B cell (primary cell): ENCODE measurements at regions not wholly inside any gene's neighbourhood (a gene's known extent, or its start where the extent isn't known, plus 50 kb on each side); places are given as distances from the start of the nearest gene placed in this dataset.

Experiments used
- ATAC-seq: fragments of 200-7000 bp; cut with Tn5 transposase; one replicate; pipeline ENCODE4 v1.10.0; 2021; ENCODE audit warnings: low read depth, mild to moderate bottlenecking, moderate number of reproducible peaks, moderate library complexity
- CTCF ChIA-PET: fragments of 350-600 bp; sonication (Branson Sonifier 250); formaldehyde crosslinking; loops from one replicate; lab custom pipeline; 2021; ENCODE audit warnings: antibody characterized with exemption, inconsistent platforms; lab: Charles Lee
- POLR2A ChIA-PET: fragments of 350-600 bp; sonication (Branson Sonifier 250); formaldehyde crosslinking; loops from one replicate; lab custom pipeline; 2021; ENCODE audit warnings: antibody characterized with exemption; lab: Charles Lee
- DNase-seq: peaks from one replicate; pipeline ENCODE4 v3.0.0; 2013
- H2AFZ ChIP-seq: 2 replicates; pipeline ENCODE4 v1.6.1; 2012; ENCODE audit warnings: mild to moderate bottlenecking, low read depth, low read length; ENCODE audit not compliant: insufficient read depth, poor library complexity, severe bottlenecking
- H3K27ac ChIP-seq, 2 donors: 1 replicate in 1 of 2; 2 replicates in 1 of 2; pipeline ENCODE4 v1.5.1; 2012 to 2013; ENCODE audit warnings: low read length in 2 of 2, mild to moderate bottlenecking in 2 of 2, moderate library complexity in 1 of 2
- H3K27me3 ChIP-seq, 4 experiments: fragments of 200-600 bp in 1 of 4; sonication (generic) in 1 of 4; replicated peaks in 1 of 4; 1 replicate in 2 of 4; 2 replicates in 2 of 4; pipeline versions ENCODE4 v1.6.1 to v1.7.0; 2013 to 2016; ENCODE audit warnings: low read length in 3 of 4, mild to moderate bottlenecking in 2 of 4, mixed read lengths in 1 of 4, moderate library complexity in 1 of 4; ENCODE audit not compliant: insufficient read depth in 4 of 4, control insufficient read depth in 3 of 4; ENCODE audit errors: control extremely low read depth in 1 of 4
- H3K36me3 ChIP-seq, 2 experiments: replicated peaks in 1 of 2; 1 replicate in 1 of 2; 2 replicates in 1 of 2; pipeline versions ENCODE4 v1.6.1 to v1.7.1; 2013; ENCODE audit warnings: low read length in 1 of 2; ENCODE audit not compliant: insufficient read depth in 2 of 2, control insufficient read depth in 1 of 2; ENCODE audit errors: control extremely low read depth in 1 of 2, extremely low read depth in 1 of 2
- H3K4me1 ChIP-seq, 2 donors: fragments of 200-600 bp in 1 of 2; sonication (generic) in 1 of 2; 1 replicate in 1 of 2; 2 replicates in 1 of 2; pipeline versions ENCODE4 v1.5.1 to v1.6.1; 2013 to 2017; ENCODE audit warnings: low read length in 2 of 2; ENCODE audit not compliant: control insufficient read depth in 2 of 2, insufficient read depth in 2 of 2
- H3K4me2 ChIP-seq: replicated peaks from 2 replicates; pipeline ENCODE3; 2012; ENCODE audit warnings: mild to moderate bottlenecking, low read depth, low read length; ENCODE audit not compliant: poor library complexity, severe bottlenecking
- H3K4me3 ChIP-seq, 5 experiments: fragments of 200-600 bp in 1 of 5; sonication (generic) in 1 of 5; 1 replicate in 3 of 5; 2 replicates in 2 of 5; pipeline versions ENCODE4 v1.5.1 to v1.7.0; 2011 to 2016; ENCODE audit warnings: low read length in 4 of 5, mild to moderate bottlenecking in 4 of 5, low read depth in 2 of 5, control low read depth in 1 of 5, moderate library complexity in 1 of 5; ENCODE audit not compliant: insufficient read depth in 1 of 5; ENCODE audit errors: control extremely low read depth in 1 of 5, extremely low read depth in 1 of 5
- H3K79me2 ChIP-seq: fragments of 200-600 bp; sonication (generic); one replicate; pipeline ENCODE4 v1.6.0; 2016; ENCODE audit warnings: low read length; ENCODE audit not compliant: control insufficient read depth, insufficient read depth
- H3K9ac ChIP-seq: fragments of 200-600 bp; sonication (generic); 2 replicates; pipeline ENCODE4 v1.6.1; 2017; ENCODE audit warnings: mild to moderate bottlenecking, low read length, moderate library complexity
- H3K9me3 ChIP-seq, 3 donors: one replicate each; pipeline versions ENCODE4 v1.6.1 to v1.7.1; 2013; ENCODE audit warnings: low read length in 2 of 3; ENCODE audit not compliant: control insufficient read depth in 2 of 3, insufficient read depth in 1 of 3; ENCODE audit errors: control extremely low read depth in 1 of 3
- H4K20me1 ChIP-seq: 2 replicates; pipeline ENCODE4 v1.6.0; 2012; ENCODE audit warnings: mild to moderate bottlenecking, low read length; ENCODE audit not compliant: insufficient read depth, control insufficient read depth, poor library complexity, severe bottlenecking
- H3K27ac Mint-ChIP-seq: one replicate; pipeline ENCODE4 v1.8.0; 2021; ENCODE audit warnings: mixed read lengths
- H3K27me3 Mint-ChIP-seq: one replicate; pipeline ENCODE4 v1.8.0; 2021; ENCODE audit warnings: mixed read lengths
- H3K4me1 Mint-ChIP-seq: one replicate; pipeline ENCODE4 v1.8.0; 2021; ENCODE audit warnings: mixed read lengths
- H3K4me3 Mint-ChIP-seq: one replicate; pipeline ENCODE4 v1.8.0; 2021; ENCODE audit warnings: mixed read lengths
- H3K9me3 Mint-ChIP-seq: one replicate; pipeline ENCODE4 v1.8.0; 2022; ENCODE audit warnings: mixed read lengths; ENCODE audit not compliant: insufficient read depth
- EZH2 ChIP-seq: IDR thresholded peaks from 2 replicates; pipeline ENCODE4 v1.6.1; 2012; ENCODE audit warnings: borderline replicate concordance, low read depth, mild to moderate bottlenecking, moderate library complexity, low read length; ENCODE audit not compliant: insufficient read depth, poor library complexity, severe bottlenecking
- WGBS: methylation state at CpG from one replicate; pipeline ENCODE4 v1.1.5; 2013; ENCODE audit warnings: missing lambda C conversion rate; ENCODE audit not compliant: insufficient coverage; 5-methylcytosine and 5-hydroxymethylcytosine counted together
- intact Hi-C: fragments of 100-400 bp; cut with micrococcal nuclease; formaldehyde crosslinking; loops from one replicate; pipeline ENCODE4 v1.10.0; 2022
- TF ChIP-seq, protein P1 (sequence below): fragments of 200-600 bp; IDR thresholded peaks from one replicate; pipeline ENCODE4 v1.8.0; 2022; ENCODE audit warnings: antibody characterized with exemption, mild to moderate bottlenecking

DNA sequence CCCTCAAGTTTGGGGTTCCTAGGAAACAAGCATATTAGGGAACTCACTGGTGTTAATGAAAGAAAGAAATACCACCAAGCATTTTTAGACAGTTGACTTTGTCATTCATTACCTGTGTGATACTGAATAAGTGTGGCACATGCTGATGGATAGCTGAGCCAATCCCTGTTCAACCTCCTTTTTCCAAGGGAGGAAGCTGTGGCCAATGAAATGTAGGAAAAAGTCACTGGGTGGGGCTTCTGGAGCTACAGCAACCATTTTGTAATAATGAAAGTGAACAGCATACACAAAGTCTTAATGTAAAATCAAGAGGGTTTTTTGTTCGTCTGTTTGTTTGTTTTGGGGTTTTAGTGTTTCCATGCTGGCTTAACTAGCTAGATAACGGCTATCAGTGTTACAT is 254.3 kb upstream of the SALL1 start:
- Mint-ChIP-seq H3K4me3 (no peak overlapping the region), H3K4me1 (no peaks in the 10 kb centered on the region), H3K27me3 (no peaks in the 10 kb centered on the region), H3K27ac (no peak overlapping the region), H3K9me3 (peaks cover 7% of the 10 kb centered on the region)
- intact Hi-C loops: no loop called here
- Histone ChIP-seq H3K4me2 (no peak overlapping the region), H3K79me2 (no peaks in the 10 kb centered on the region), H3K9me3 (peaks cover 0 to 2% (median 0%) of the 10 kb centered on the region in 3 donors), H2AFZ (no peak overlapping the region), H3K9ac (no peak overlapping the region), H3K4me3 (no peak overlapping the region), H3K4me1 (no peaks in the 10 kb centered on the region), H4K20me1 (no peaks in the 10 kb centered on the region), H3K27ac (no peak overlapping the region), H3K36me3 (no peaks in the 10 kb centered on the region), H3K27me3 (no peaks in the 10 kb centered on the region)
- ChIA-PET POLR2A (no interaction called here), CTCF (interaction anchor here (0.6 kb wide), 1 partner anchor 15 kb away, joined by 3 read pairs; no protein-coding TSS in a partner anchor)
- no CpG with 5 or more reads among the region's 2 CpGs for WGBS
- TF ChIP-seq, protein P1, sequence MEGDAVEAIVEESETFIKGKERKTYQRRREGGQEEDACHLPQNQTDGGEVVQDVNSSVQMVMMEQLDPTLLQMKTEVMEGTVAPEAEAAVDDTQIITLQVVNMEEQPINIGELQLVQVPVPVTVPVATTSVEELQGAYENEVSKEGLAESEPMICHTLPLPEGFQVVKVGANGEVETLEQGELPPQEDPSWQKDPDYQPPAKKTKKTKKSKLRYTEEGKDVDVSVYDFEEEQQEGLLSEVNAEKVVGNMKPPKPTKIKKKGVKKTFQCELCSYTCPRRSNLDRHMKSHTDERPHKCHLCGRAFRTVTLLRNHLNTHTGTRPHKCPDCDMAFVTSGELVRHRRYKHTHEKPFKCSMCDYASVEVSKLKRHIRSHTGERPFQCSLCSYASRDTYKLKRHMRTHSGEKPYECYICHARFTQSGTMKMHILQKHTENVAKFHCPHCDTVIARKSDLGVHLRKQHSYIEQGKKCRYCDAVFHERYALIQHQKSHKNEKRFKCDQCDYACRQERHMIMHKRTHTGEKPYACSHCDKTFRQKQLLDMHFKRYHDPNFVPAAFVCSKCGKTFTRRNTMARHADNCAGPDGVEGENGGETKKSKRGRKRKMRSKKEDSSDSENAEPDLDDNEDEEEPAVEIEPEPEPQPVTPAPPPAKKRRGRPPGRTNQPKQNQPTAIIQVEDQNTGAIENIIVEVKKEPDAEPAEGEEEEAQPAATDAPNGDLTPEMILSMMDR: no peak
- TF ChIP-seq EZH2: no peak
- no peak for DNase-seq
- no peak for ATAC-seq

DNA sequence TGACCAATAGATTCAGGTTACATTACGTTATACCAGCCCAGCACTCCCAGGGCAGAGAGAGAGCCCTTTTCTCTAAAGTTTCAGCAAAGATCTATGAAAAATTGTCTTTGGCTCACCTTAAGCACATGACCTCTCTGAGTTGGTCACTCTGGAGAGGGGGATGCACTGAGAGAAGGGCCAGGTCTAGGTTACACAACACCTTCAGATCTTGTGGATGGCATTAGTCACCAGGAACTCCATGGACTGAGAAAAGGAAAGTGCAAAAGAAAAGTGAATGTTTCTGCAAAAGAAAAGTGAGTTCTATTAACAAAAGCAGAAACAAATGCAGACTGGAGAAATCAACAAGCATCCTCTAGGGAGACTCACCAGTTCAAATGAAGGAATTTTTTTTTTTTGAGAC is 253.3 kb upstream of the SALL1 start:
- WGBS: no CpG with 5 or more reads among the region's 1 CpG
- Mint-ChIP-seq H3K4me3 (no peak overlapping the region), H3K27me3 (no peaks in the 10 kb centered on the region), H3K4me1 (no peaks in the 10 kb centered on the region), H3K27ac (no peak overlapping the region), H3K9me3 (peaks cover 7% of the 10 kb centered on the region)
- no peak overlapping the region for H3K27ac ChIP-seq
- no peak overlapping the region for H3K4me3 ChIP-seq
- ChIA-PET POLR2A (no interaction called here), CTCF (no interaction called here)
- H2AFZ ChIP-seq: no peak overlapping the region
- no peak overlapping the region for H3K4me2 ChIP-seq
- TF ChIP-seq, protein P1: no peak
- no peak for TF ChIP-seq EZH2
- H3K36me3 ChIP-seq: no peaks in the 10 kb centered on the region
- H3K9me3 ChIP-seq: peaks cover 0 to 2% (median 0%) of the 10 kb centered on the region in 3 donors
- H3K4me1 ChIP-seq: no peaks in the 10 kb centered on the region
- H3K79me2 ChIP-seq: no peaks in the 10 kb centered on the region
- no peaks in the 10 kb centered on the region for H4K20me1 ChIP-seq
- no peak overlapping the region for H3K9ac ChIP-seq
- DNase-seq (no peak), ATAC-seq (no peak)
- intact Hi-C loops: no loop called here
- no peaks in the 10 kb centered on the region for H3K27me3 ChIP-seq
